Activated CD8-positive, alpha-beta memory T cell treated with anti-CD3 and anti-CD28 coated beads, Interleukin-2, amount 50 U/mL, for 4 hours (primary cell): ENCODE measurements at regions not wholly inside any gene's neighbourhood (a gene's known extent, or its start where the extent isn't known, plus 50 kb on each side); places are given as distances from the start of the nearest gene placed in this dataset.
"Not testable (repeated sequence)": the region's sequence is repeated elsewhere in the genome, so short reads cannot be mapped to it uniquely, and the experiment has no call there.

Experiments
- DNase-seq: peaks from one replicate; pipeline ENCODE4 v3.0.0-alpha.2; 2020

DNA sequence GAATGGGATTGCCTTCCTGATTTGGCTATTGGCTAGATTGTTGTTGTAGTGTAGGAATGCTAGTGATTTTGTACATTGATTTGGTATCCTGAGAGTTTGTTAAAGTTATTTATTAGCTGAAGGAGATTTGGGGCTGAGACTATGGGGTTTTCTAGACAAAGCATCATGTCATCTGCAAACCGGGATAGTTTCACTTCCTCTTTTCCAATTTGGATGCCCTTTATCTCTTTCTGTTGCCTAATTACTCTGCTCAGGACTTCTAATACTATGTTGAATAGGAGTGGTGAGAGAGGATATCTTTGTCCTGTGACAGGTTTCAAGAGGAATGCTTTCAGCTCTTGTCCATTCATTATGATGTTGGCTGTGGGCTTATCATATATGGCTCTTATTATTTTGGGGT lies 265.7 kb upstream of the MGAT4C start:
- DNase-seq: no peak

DNA sequence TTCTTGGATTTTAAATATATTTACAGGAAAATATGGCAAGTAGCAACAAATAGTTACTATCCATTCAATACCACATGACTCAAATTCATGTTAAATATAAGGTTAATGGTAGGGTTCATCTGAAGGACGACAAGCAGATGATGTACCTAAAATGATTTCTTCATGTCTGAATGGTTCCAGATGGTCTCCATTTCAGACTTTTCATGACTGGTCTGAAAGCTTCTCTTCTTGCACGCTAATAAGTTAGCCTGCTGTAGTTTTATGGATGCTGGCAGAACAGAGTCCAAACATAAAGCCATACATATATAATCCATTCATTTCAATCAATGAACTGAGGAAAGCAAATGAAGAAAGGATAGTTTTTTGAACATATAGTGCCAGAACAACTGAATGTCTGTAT lies 257.0 kb upstream of the MGAT4C start:
- no peak for DNase-seq

DNA sequence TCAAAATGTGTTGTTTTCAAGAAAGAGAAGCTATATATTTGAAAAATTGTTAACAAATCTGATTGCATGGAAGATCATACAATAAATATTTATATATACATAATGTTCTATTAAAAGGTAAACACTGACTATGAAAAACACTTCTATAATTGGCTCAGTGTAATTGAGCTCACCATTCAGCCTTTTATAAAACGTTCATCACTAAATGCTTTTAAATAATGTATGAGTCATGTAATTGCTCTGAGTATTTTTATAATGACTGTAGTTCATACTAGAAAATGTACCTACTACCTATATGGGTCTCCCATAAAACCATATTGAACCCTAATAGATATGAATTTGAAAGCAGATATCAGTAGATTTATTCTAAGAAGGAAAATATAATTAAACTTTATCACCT lies 240.4 kb upstream of the MGAT4C start:
- DNase-seq: no peak

DNA sequence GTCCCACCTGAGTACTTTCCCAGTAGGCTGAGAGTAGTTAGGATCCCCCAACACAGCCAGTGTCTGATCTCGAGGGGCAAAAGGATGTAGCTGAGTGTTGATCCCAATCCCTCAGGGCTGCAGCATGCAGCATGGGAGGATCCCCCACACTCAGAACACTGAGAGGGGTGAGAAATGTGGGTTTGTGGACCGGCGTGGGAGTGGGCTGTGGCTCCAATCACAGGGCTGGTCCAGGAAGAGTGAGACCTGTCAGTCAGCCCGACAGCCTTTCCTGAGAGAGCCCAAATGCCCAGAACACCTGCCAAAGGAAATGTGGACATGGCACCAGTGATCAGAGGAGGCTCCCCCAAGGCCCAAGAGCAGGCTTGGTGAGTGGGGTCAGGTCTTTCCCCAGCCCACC lies 228.3 kb upstream of the MGAT4C start:
- no peak for DNase-seq

DNA sequence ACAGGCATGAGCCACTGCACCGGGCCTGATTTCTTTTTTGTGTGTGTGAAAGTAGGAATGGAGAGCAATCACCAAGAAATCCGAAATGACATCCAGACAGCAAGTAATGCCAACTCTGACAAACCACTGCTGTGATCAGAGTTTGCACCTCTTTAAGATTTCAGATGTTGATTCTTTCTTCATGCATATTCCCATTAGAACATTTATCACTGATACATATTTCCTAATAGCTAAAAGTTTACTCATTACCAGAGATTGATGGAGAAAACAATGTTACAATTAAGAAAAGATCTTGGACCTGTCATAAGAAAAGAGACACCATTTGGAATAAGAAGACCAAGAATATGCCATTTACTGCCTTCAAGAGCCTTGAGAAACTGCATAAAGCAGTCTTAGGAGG lies 217.0 kb upstream of the MGAT4C start:
- DNase-seq: no peak

DNA sequence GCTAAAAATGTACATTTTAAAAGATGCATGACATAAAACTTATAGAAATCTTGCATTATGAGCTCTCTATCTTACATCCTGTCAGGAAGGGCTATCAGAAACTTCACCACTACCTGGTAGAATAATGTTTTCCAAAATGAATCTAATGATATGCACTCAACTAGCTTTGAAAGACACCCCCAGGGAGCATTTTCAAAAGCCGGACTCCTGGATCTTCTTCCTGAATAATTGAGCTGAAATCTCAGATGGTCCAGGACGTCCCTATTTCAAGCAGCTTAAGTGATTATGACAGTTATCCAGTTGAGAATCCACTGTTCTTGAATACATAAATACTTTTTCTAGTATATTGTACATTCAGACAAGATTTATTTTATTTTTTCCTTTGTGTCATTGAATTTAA lies 200.6 kb upstream of the MGAT4C start:
- DNase-seq: no peak

DNA sequence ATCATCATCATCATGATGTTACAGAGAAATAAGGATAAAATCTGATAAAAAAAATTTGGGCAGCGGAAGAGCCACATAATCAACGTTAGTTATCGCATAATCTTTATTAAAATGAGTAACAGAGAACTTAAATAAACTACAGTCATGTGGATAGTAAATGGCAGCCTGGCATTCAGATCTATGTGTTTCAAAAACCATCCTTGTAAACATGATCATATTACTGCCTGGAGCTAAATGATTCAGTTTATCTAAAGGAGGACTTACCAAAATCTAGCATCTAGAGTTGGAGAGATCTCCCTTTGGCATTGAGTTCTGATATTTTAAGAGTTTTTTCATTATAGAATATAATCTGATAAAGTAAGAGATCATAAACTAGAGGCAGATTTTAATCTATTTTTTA lies 200.1 kb upstream of the MGAT4C start:
- DNase-seq: no peak

DNA sequence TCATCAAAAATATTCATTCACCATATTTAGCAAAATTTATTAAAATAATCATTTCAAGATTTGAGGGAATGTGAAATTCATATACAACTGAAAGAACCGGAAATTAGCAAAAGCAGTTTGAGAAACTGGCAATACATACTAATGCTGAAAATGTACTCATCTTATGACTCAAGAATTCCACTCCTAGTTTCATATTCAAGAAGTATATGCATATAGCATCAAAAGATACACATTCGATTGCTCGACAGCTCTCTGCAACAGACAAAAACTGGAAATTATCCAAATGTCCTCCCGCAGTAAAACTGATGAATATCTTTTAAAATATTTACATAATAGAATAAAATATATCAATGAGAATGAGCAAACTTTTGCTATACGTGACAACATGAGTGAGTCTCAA lies 189.2 kb upstream of the MGAT4C start:
- DNase-seq: no peak

DNA sequence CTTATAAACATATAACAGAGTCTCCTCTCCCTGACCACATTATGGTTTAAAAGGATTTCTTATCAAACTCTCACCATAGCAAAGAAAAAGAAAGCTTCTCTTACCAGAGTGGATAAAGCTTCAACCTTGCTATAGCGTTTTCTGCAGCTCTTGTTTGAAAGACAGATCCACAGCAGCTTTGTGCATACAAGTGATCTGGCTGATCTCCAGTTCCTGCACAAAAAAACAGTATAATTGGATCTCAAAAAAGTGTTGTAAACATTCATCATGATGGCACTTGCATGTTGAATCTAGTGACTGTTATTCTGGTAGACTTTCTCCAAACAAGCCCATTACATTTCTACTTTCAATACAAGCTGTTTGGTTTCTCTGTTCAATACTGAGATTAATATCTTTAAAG lies 178.9 kb upstream of the MGAT4C start:
- no peak for DNase-seq

DNA sequence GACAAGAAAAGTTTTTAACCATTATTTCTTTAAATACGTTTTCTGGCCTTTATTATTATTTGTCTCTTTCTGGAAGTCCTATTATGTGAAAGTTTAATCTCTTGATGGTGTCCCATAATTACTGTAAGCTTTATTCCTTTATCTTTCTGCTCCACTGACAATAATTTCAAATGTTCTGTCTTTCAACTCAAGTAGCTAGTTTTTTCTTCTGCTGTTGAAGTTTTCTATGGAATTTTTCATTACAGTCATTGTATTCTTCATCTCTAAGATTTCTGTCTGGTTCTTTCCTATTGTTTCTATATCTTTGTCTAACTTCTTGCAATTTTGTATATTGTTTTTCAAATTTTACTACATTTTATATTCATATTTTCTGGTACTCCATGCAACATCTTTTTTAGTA lies 173.6 kb upstream of the MGAT4C start:
- no peak for DNase-seq

DNA sequence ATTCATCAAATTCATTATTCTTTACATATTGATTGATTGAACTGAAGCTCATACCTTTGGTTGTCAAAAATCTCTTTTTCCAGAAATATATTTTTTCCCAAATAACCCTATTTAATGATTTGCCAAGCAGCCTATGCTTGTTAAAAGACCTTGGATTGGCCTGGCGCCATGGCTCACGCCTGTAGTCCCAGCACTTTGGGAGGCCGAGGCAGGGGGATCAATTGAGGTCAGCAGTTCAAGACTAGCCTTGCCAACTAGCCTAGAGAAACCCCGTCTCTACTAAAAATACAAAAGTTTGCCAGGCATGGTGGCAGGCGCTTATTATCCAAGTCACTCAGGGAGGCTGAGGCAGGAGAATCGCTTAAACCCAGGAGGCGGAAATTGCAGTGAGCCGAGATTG lies 165.1 kb upstream of the MGAT4C start:
- DNase-seq: no peak

DNA sequence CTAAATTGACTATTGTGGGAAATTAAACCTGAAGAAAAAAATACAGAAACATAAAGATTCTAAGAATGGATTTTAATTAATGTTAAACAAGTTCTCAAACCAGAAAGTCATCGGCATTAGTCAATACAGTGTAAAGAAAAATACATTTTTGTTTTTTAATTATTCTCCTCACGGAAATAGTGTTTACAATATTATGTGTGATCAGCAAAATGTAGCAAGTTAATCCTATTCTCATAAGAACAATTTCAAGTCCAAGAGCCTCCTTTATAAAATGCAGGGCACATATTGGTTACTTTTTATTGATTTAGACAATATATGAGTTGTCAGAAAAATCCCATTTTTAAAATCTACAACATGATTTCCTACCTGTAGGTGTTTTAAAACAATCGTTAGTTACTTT lies 158.0 kb upstream of the MGAT4C start:
- no peak for DNase-seq

DNA sequence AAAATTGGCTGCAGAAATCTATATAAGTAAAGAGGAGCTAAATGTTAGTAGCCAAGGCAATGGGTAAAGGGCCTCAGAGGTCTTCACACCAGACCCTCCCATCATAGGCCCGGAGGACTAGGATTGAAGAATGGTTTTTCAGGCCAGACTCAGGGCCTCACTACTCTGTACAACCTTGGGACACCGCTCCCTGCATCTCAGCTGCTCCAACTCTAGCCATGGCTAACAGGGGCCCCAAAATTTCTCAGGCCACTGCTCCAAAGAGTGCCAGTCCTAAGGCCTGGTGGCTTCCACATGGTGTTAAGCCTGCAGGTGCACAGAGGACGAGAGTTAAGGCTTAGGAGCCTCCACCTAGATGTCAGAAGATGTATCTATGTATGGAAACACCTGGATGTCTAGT lies 155.5 kb upstream of the MGAT4C start:
- DNase-seq: no peak

DNA sequence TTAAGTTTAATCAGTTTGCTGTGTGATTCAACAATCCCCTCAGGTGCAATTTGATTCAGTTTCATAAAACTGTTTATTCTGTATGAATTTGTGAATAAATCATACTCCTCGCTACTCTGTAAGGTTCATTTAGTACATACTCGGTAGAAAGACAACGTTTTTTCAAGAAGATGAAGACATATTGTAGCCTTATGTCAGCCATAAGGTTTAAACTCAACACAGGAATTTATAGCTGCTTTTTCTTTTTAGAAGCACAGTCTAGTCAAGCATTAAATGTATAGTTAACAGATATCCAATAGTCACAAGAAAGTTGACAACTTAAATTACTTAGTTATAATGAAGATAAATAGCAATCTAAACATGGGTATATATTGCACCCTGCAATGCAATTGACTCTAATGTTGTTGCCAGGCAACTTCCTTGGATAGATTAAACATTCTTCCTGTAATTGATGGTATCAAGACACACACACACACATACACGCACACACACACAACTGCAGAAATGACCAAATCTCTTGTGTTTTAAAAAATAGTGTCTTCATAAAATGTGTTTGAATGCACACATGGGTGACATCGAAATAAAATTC lies 151.5 kb upstream of the MGAT4C start:
- no peak for DNase-seq

DNA sequence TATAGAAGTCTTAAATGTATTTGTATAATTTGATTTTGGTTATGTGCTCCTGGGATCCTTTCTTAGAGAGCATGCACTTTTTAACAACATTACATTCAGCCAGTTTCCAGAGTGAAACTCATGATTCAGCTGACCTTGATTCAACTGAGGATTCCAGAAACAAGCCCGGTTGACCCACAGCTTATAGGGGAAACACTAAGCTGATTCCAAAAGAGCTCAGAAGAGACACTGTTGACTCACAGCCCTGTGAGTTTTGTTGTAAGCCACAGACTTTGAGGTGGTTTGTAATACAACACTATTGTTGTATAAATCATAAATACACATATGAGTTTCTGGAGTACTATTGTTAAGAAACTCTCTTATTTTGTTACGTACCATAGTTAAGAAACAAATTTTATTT lies 133.8 kb upstream of the MGAT4C start:
- DNase-seq: no peak

DNA sequence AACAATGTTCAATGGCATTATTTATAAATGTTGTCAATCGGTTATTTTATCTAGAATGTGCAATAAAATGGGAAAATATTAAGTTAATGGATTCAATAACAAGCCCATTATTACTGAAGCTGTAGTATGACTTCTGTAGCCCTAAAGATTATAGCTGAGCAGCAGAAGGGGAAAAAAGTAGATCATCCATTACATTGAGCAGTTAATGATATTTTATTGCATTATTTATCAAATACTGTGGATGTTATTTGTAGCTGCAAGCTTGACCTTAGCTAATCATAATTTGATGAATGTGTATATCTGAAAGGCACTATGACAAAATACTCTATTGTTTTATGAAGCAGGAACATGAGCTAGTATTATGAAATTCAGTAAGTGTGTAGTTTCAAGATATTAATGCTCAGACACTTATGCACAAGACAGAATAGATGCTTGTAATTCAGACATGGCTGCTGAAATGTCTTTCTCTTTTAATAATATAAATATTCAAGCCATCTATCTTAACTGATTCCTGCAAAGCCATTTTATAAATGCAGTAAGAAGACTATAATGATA lies 131.5 kb upstream of the MGAT4C start:
- DNase-seq: no peak

DNA sequence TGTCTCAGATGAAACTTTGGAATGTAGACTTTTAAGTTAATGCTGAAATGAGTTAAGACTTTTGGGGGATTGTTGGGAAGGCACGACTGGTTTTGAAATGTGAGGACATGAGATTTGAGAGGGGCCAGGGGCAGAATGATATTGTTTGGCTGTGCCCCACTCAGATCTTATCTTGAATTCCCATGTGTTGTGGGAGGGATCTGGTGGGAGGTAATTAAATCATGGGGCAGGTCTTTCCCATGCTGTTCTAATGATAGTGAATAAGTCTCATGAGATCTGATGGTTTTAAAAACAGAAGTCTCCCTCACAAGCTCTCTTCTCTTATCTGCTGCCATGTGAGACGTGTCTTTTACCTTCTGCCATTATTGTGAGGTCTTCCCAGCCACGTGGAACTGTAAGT lies 127.6 kb upstream of the MGAT4C start:
- DNase-seq: not testable (repeated sequence)

DNA sequence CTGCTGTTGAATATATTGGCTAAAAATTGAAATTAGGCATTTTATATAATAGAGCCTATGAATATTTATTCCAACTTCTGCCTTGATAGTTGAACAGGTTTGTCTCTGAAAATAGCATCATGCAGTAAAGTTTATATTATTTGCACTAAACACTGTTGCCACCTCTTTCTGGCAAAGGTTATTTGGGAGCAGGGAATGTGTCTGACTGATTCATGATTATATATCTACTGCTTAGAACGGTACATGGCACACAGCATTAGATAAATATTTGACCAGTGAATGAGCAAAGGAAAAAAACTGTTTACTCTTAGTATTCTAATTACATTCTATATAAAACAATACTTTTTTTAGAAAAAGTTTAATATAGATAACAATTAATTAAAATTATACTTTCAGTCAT lies 123.1 kb upstream of the MGAT4C start:
- no peak for DNase-seq

DNA sequence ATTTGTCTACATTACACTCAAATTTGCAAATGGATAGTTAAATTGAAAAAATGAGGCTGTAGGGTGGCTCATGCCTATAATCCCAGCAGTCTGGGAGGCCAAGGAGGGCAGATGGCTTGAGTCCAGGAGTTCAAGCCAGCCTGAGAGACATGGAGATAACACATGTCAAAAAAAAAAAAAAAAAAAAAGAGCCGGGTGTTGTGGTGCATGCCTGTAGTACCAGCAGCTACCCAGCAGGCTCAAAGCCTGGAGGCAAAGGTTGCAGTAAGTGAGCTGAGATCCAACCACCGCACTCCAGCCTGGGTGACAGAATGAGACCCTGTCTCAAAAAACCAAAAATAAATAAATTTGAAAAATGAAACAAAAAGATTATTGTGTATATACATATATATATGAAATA lies 119.9 kb upstream of the MGAT4C start:
- no peak for DNase-seq

DNA sequence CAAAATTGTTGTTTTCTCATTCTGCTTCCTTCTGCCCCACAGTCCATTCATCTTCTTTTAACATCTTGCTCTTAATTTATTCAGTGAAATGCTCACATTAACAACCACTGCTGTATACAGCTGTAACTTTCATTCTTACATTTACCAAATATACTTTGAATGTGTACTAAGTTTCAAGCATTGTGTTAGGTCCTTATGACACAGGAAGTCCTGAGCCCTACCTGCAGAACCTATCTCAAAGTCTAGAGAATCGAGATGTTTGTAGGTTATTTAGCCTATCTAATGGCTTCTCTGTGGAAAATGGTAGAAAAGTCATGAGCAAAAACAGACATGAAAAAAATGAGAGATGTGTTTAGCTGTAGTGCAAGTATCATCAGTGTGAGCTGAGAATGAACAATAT lies 117.6 kb upstream of the MGAT4C start:
- no peak for DNase-seq

DNA sequence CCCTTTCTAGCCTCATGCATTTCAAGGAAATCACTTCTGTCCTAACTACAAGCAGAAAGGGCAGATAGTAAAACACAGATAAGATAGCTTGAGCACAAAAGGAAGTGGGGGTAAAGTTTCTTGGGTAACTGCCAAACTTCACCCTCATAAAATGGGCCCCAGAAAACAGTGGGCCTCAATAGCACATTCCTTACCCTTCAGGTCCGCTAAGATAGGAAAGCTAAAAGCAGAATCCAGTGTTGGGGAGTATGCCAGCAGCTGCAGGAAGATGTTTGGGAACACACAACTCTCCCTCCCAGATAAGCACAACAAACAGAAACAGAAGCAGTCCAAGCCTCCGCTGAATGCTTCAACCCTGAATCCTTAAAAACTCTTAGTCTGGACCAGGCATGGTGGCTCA lies 110.9 kb upstream of the MGAT4C start:
- no peak for DNase-seq

DNA sequence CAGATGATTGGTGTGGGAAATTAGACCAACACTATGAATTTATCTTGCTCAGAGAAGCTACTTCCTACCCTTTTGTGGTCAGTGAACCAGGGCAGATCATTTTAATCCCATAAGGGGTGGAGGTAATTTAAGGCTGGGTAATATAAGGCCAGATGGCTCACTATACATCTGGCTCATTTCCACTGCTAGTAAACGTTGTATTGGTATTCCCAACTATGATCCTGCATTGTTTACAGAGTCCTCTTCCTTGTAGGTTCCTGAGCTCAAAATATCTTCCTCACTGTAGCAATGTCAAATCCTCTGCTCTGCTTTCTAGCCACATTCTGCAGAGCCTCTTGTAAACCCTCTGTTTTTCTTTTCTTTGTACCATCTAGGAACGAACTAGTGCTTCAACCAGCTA lies 93.0 kb upstream of the MGAT4C start:
- no peak for DNase-seq

DNA sequence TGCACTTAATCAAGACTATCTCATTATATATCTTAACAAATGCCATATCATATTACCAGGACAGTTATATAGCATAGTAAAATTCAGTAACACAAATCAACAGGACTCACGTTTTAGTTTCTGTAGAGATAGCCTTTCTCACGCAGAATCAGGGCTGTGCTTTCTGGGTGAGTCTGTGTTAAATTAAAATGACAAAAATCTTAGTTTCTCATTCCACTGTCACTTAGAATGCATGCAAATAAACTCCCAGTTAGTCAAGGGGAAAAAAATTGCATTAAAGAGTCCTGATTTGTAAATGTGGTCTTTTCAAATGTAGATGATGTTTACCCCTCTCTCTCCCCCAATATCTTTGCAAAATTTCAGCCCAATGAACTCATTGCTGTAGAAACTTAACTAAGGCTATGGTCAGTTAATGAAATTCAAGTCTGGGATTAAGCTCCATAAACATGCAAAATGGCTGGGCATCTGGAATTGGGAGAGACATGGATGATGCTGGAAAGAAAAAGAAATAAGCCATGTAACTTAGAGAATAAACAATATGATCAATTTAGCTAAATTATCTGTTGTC lies 77.8 kb upstream of the MGAT4C start:
- DNase-seq: no peak

DNA sequence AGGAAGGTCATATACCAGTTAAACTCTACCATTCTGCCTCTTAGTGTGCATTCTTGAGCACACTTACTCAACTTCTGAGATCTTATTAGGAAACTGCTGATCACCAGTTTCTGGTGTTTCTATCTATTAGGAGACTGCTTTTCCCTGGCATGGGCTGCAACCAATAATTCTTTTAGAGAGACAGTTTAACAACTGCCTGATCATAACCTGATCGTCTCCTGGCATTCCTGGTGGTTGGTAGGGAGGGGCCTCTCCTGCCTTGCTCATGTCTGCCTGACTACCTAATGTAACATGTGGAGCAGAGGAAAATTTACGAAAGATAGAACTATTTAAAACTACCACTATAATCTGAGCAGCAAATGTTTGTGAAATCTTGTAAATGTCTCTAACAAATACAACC lies 75.3 kb upstream of the MGAT4C start:
- no peak for DNase-seq

DNA sequence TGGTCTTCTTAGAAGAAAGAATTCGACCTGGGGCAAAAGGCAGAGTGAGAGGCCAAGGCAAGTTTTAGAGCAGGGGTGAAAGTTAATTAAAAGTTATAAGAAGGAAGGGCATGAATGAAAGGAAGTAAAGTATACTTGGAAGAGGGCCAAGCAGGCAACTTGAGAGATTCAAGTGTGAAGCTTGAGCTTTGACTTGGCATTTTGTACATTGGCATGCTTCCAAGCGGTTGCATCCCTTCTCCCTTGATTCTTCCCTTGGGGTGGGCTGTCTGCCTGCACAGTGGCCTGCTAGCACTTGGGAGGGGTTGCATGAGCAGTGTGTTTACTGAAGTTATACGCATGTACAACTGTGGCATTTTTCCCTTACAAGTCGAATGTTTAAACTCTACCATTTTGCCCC lies 74.8 kb upstream of the MGAT4C start:
- no peak for DNase-seq
